Osteoblast (primary cell): ENCODE measurements at regions not wholly inside any gene's neighbourhood (a gene's known extent, or its start where the extent isn't known, plus 50 kb on each side); places are given as distances from the start of the nearest gene placed in this dataset.

Experiments
- DNase-seq: peaks from one replicate; pipeline ENCODE4 v3.0.0; 2011; ENCODE audit warnings: low spot score, mixed read lengths; ENCODE audit not compliant: insufficient read length; ENCODE audit errors: missing footprints
- H2AFZ ChIP-seq: 2 replicates; pipeline ENCODE4 v1.6.0; 2011; ENCODE audit warnings: mild to moderate bottlenecking, low read length
- H3K27ac ChIP-seq: 2 replicates; pipeline ENCODE4 v1.5.1; 2011; ENCODE audit warnings: mild to moderate bottlenecking, low read depth, low read length, moderate library complexity
- H3K27me3 ChIP-seq: 2 replicates; pipeline ENCODE4 v1.6.0; 2012; ENCODE audit warnings: mild to moderate bottlenecking, control low read depth, inconsistent platforms, low read length, moderate library complexity; ENCODE audit not compliant: insufficient read depth
- H3K36me3 ChIP-seq: 2 replicates; pipeline ENCODE4 v1.5.1; 2011; ENCODE audit warnings: mild to moderate bottlenecking, low read length, control low read depth, moderate library complexity; ENCODE audit not compliant: insufficient read depth
- H3K4me1 ChIP-seq: 2 replicates; pipeline ENCODE4 v1.5.1; 2011; ENCODE audit warnings: mild to moderate bottlenecking, low read length, control low read depth, moderate library complexity; ENCODE audit not compliant: insufficient read depth
- H3K4me2 ChIP-seq: 2 replicates; pipeline ENCODE4 v1.6.0; 2011; ENCODE audit warnings: mild to moderate bottlenecking, low read length; ENCODE audit not compliant: insufficient read depth
- H3K4me3 ChIP-seq: fragments of 200-600 bp; sonication (generic); 3 replicates; pipeline ENCODE4 v1.5.1; 2012; ENCODE audit warnings: mild to moderate bottlenecking, low read length, inconsistent platforms; ENCODE audit not compliant: insufficient read depth
- H3K79me2 ChIP-seq: 2 replicates; pipeline ENCODE4 v1.6.0; 2012; ENCODE audit warnings: mild to moderate bottlenecking, low read length, control low read depth, inconsistent platforms; ENCODE audit not compliant: insufficient read depth
- H3K9me3 ChIP-seq: 2 replicates; pipeline ENCODE4 v1.5.1; 2011; ENCODE audit warnings: low read depth, low read length, control low read depth
- H4K20me1 ChIP-seq: 2 replicates; pipeline ENCODE4 v1.6.0; 2012; ENCODE audit warnings: mild to moderate bottlenecking, low read length, control low read depth; ENCODE audit not compliant: insufficient read depth
- CTCF ChIP-seq: IDR thresholded peaks from 2 replicates; pipeline ENCODE4 v1.5.1; 2011; ENCODE audit warnings: mild to moderate bottlenecking, low read depth, low read length, moderate library complexity; ENCODE audit errors: extremely low read depth

GRCh38 chr4:11898796-11899195 is 470.1 kb upstream of the HS3ST1 start:
- H3K27me3 ChIP-seq: no peaks in the 10 kb centered on the region
- DNase-seq: no peak

GRCh38 chr4:11895766-11896165 is 467.1 kb upstream of the HS3ST1 start:
- Histone ChIP-seq H3K4me2 (no peak overlapping the region), H3K27ac (no peak overlapping the region), H3K4me3 (no peak overlapping the region), H3K9me3 (no peaks in the 10 kb centered on the region), H3K36me3 (no peaks in the 10 kb centered on the region), H2AFZ (no peak overlapping the region), H3K27me3 (no peaks in the 10 kb centered on the region), H3K4me1 (no peaks in the 10 kb centered on the region), H3K79me2 (no peaks in the 10 kb centered on the region), H4K20me1 (no peaks in the 10 kb centered on the region)
- TF ChIP-seq CTCF: no peak
- DNase-seq: no peak

More at GRCh38 chr4:11898796-11899195, 470.1 kb upstream of the HS3ST1 start:
- H3K9me3 ChIP-seq: no peaks in the 10 kb centered on the region
- no peak overlapping the region for H3K4me2 ChIP-seq
- H2AFZ ChIP-seq: no peak overlapping the region
- no peak overlapping the region for H3K4me3 ChIP-seq
- no peak overlapping the region for H3K27ac ChIP-seq
- no peak for TF ChIP-seq CTCF
- no peaks in the 10 kb centered on the region for H3K36me3 ChIP-seq
- H3K4me1 ChIP-seq: no peaks in the 10 kb centered on the region
- H3K79me2 ChIP-seq: no peaks in the 10 kb centered on the region
- H4K20me1 ChIP-seq: no peaks in the 10 kb centered on the region

- H3K27me3 ChIP-seq: no peaks in the 10 kb centered on the region
- H3K9me3 ChIP-seq: no peaks in the 10 kb centered on the region
- no peaks in the 10 kb centered on the region for H3K36me3 ChIP-seq
- H2AFZ ChIP-seq: no peak overlapping the region
- no peak overlapping the region for H3K27ac ChIP-seq
- DNase-seq: no peak
- no peak for TF ChIP-seq CTCF
- no peaks in the 10 kb centered on the region for H3K79me2 ChIP-seq
- H3K4me1 ChIP-seq: no peaks in the 10 kb centered on the region
- H3K4me2 ChIP-seq: no peak overlapping the region
- no peak overlapping the region for H3K4me3 ChIP-seq
- no peaks in the 10 kb centered on the region for H4K20me1 ChIP-seq
Observed at GRCh38 chr4:11894977-11895376, 466.3 kb upstream of the HS3ST1 start.

GRCh38 chr4:11894221-11894620 is 465.5 kb upstream of the HS3ST1 start:
- no peak for DNase-seq
- Histone ChIP-seq H3K4me2 (no peak overlapping the region), H3K27me3 (no peaks in the 10 kb centered on the region), H4K20me1 (no peaks in the 10 kb centered on the region), H2AFZ (no peak overlapping the region), H3K4me3 (no peak overlapping the region), H3K36me3 (no peaks in the 10 kb centered on the region), H3K27ac (no peak overlapping the region), H3K9me3 (no peaks in the 10 kb centered on the region), H3K79me2 (no peaks in the 10 kb centered on the region), H3K4me1 (no peaks in the 10 kb centered on the region)
- TF ChIP-seq CTCF: no peak
